RWPE2 (cell line): ENCODE measurements at regions not wholly inside any gene's neighbourhood (a gene's known extent, or its start where the extent isn't known, plus 50 kb on each side); places are given as distances from the start of the nearest gene placed in this dataset.

Experiments used
- ATAC-seq: fragments of 200-7000 bp; cut with Tn5 transposase; 3 replicates; pipeline ENCODE4 v1.9.1; 2021; ENCODE audit warnings: low read depth
- DNase-seq: peaks from one replicate; pipeline ENCODE4 v3.0.0-alpha.2; 2020; ENCODE audit warnings: low spot score
- H3K27ac ChIP-seq: fragments of 450-650 bp; 2 replicates; pipeline ENCODE4 v1.5.1; 2017; ENCODE audit warnings: mild to moderate bottlenecking; ENCODE audit not compliant: poor library complexity, severe bottlenecking
- H3K27me3 ChIP-seq: fragments of 250-450 bp; sonication (Bioruptor Pico); 2 replicates; pipeline ENCODE4 v1.5.1; 2021; ENCODE audit warnings: mild to moderate bottlenecking, moderate library complexity; ENCODE audit not compliant: insufficient read depth, poor library complexity, severe bottlenecking
- H3K36me3 ChIP-seq: fragments of 250-450 bp; sonication (Bioruptor Pico); 2 replicates; pipeline ENCODE4 v1.5.1; 2020; ENCODE audit warnings: low read depth, mild to moderate bottlenecking, moderate library complexity
- H3K4me1 ChIP-seq: fragments of 250-450 bp; sonication (Bioruptor Pico); 2 replicates; pipeline ENCODE4 v1.5.1; 2021; ENCODE audit warnings: mild to moderate bottlenecking, moderate library complexity; ENCODE audit not compliant: insufficient read depth, poor library complexity, severe bottlenecking
- H3K4me3 ChIP-seq: fragments of 250-450 bp; sonication (Bioruptor Pico); 2 replicates; pipeline ENCODE4 v1.5.1; 2021; ENCODE audit warnings: mild to moderate bottlenecking, moderate library complexity; ENCODE audit not compliant: severe bottlenecking
- H3K9me3 ChIP-seq: fragments of 250-450 bp; sonication (Bioruptor Pico); 2 replicates; pipeline ENCODE4 v1.5.1; 2021; ENCODE audit warnings: mild to moderate bottlenecking, moderate library complexity; ENCODE audit not compliant: severe bottlenecking
- CTCF ChIP-seq: fragments of 450-650 bp; IDR thresholded peaks from one replicate; pipeline ENCODE4 v1.5.1; 2017; ENCODE audit warnings: mild to moderate bottlenecking, moderate library complexity; ENCODE audit not compliant: poor library complexity, severe bottlenecking

GRCh38 chr15:45884289-45884688 is 249.5 kb downstream of the SQOR start:
- no peak overlapping the region for H3K27ac ChIP-seq
- no peaks in the 10 kb centered on the region for H3K27me3 ChIP-seq
- TF ChIP-seq CTCF = no peak
- H3K4me1 ChIP-seq = no peaks in the 10 kb centered on the region
- ATAC-seq (no peak), DNase-seq (no peak)
- no peak overlapping the region for H3K4me3 ChIP-seq
- H3K36me3 ChIP-seq = no peaks in the 10 kb centered on the region
- no peaks in the 10 kb centered on the region for H3K9me3 ChIP-seq

GRCh38 chr15:45884755-45885445 is 250.1 kb downstream of the SQOR start:
- no peaks in the 10 kb centered on the region for H3K27me3 ChIP-seq
- H3K4me3 ChIP-seq = no peak overlapping the region
- no peak overlapping the region for H3K27ac ChIP-seq
- no peak for TF ChIP-seq CTCF
- ATAC-seq = no peak
- H3K9me3 ChIP-seq = no peaks in the 10 kb centered on the region
- no peak for DNase-seq
- no peaks in the 10 kb centered on the region for H3K36me3 ChIP-seq
- no peaks in the 10 kb centered on the region for H3K4me1 ChIP-seq

- Histone ChIP-seq H3K27ac (no peak overlapping the region), H3K9me3 (no peaks in the 10 kb centered on the region), H3K36me3 (no peaks in the 10 kb centered on the region), H3K4me3 (no peak overlapping the region), H3K4me1 (no peaks in the 10 kb centered on the region), H3K27me3 (no peaks in the 10 kb centered on the region)
- ATAC-seq (no peak), DNase-seq (peak; percentile 62)
- TF ChIP-seq CTCF = no peak
Observed at GRCh38 chr15:45885801-45886200, 251.0 kb downstream of the SQOR start.

GRCh38 chr15:45891766-45892165 is 256.9 kb downstream of the SQOR start:
- Histone ChIP-seq H3K27me3 (peaks cover 2% of the 10 kb centered on the region), H3K27ac (no peak overlapping the region), H3K36me3 (no peaks in the 10 kb centered on the region), H3K4me3 (no peak overlapping the region), H3K4me1 (no peaks in the 10 kb centered on the region), H3K9me3 (no peaks in the 10 kb centered on the region)
- ATAC-seq = peak; percentile 42
- no peak for DNase-seq
- TF ChIP-seq CTCF = no peak

- H3K27me3 ChIP-seq = peaks cover 4% of the 10 kb centered on the region
- TF ChIP-seq CTCF = no peak
- H3K36me3 ChIP-seq = no peaks in the 10 kb centered on the region
- no peaks in the 10 kb centered on the region for H3K9me3 ChIP-seq
- H3K27ac ChIP-seq = no peak overlapping the region
- no peak overlapping the region for H3K4me3 ChIP-seq
- peak; percentile 78 for ATAC-seq
- no peaks in the 10 kb centered on the region for H3K4me1 ChIP-seq
- no peak for DNase-seq
Observed at GRCh38 chr15:45892182-45892581, 257.4 kb downstream of the SQOR start.
